Stomach (tissue), 6 donors: ENCODE measurements at regions not wholly inside any gene's neighbourhood (a gene's known extent, or its start where the extent isn't known, plus 50 kb on each side); places are given as distances from the start of the nearest gene placed in this dataset.

Source experiments
- DNase-seq, 2 donors: peaks; one replicate each; pipeline versions ENCODE4 v3.0.0 to v3.0.0-alpha.2; 2013 to 2019
- H3K27ac ChIP-seq, 5 donors: fragments of 200-600 bp in 4 of 5; sonication (generic) in 4 of 5; one replicate each; pipeline ENCODE4 v1.5.1; 2013 to 2019; ENCODE audit warnings: mild to moderate bottlenecking in 1 of 5, moderate library complexity in 1 of 5
- H3K27me3 ChIP-seq, 3 donors: fragments of 200-600 bp; sonication (generic); one replicate each; pipeline ENCODE4 v1.5.1; 2017 to 2019; ENCODE audit warnings: mixed run types in 1 of 3
- H3K36me3 ChIP-seq, 4 donors: fragments of 200-600 bp; sonication (generic); 1 replicate in 3 of 4; 2 replicates in 1 of 4; pipeline ENCODE4 v1.5.1; 2016 to 2019
- H3K4me1 ChIP-seq, 4 donors: fragments of 200-600 bp; sonication (generic); one replicate each; pipeline ENCODE4 v1.5.1; 2016 to 2019
- H3K4me3 ChIP-seq, 4 donors: fragments of 200-600 bp; sonication (generic) in 3 of 4; one replicate each; pipeline ENCODE4 v1.5.1; 2016 to 2019; ENCODE audit warnings: mild to moderate bottlenecking in 1 of 4
- H3K9me3 ChIP-seq, 4 donors: fragments of 200-600 bp; sonication (generic); one replicate each; pipeline ENCODE4 v1.5.1; 2016 to 2019
- EP300 ChIP-seq: sonication (generic); formaldehyde crosslinking; IDR thresholded peaks from one replicate; pipeline ENCODE4 v1.6.1; 2017; ENCODE audit warnings: antibody characterized with exemption
- POLR2A ChIP-seq, 4 donors: fragments of 450-650 bp; IDR thresholded peaks; one replicate each; pipeline ENCODE4 v1.6.1; 2016; ENCODE audit warnings: antibody characterized with exemption in 4 of 4, control low read depth in 2 of 4, mild to moderate bottlenecking in 1 of 4, moderate library complexity in 1 of 4
- POLR2AphosphoS5 ChIP-seq, 3 donors: sonication (generic); formaldehyde crosslinking; IDR thresholded peaks; one replicate each; pipeline ENCODE4 v1.6.1; 2016; ENCODE audit warnings: antibody characterized with exemption in 3 of 3
- intact Hi-C: fragments of 100-400 bp; cut with DNase I; formaldehyde crosslinking; loops from one replicate; pipeline ENCODE4 v1.15.1; 2023; ENCODE audit warnings: low total_unique reads
- TF ChIP-seq, protein P1 (sequence below), 7 experiments: fragments of 450-650 bp in 4 of 7; fragments of 200-600 bp in 3 of 7; sonication (generic) in 3 of 7; IDR thresholded peaks; one replicate each; pipeline ENCODE4 v1.5.1; 2016 to 2019; ENCODE audit warnings: antibody characterized with exemption in 7 of 7, control low read depth in 2 of 7, mild to moderate bottlenecking in 1 of 7
- donor health status: Bipolar disorder and iron deficiency.

DNA sequence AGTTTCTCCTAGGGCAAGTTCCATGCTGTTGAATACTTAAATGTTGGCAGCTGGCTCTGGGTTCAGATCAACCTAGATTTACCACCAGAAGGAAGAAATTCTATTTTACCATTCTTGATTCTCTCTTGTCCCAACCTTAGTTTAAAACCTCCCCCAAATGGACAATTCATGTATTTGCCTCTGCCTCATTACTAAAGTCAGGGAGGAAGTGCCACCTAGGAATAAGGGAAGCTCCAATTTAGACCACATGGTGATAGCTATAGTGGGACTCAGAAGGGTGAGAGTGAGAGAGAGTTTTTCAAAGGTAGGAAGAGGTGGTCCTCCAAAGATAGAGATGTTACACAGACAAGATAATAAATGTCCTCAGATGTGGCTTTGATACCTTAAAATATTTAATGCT, 53.4 kb upstream of the PAM start:
- Histone ChIP-seq H3K27ac (no peak overlapping the region), H3K4me1 (no peaks in the 10 kb centered on the region), H3K4me3 (no peak overlapping the region), H3K36me3 (no peaks in the 10 kb centered on the region), H3K27me3 (no peaks in the 10 kb centered on the region), H3K9me3 (no peaks in the 10 kb centered on the region)
- intact Hi-C loops: no loop called here
- DNase-seq: no peak
- TF ChIP-seq POLR2AphosphoS5 (IDR thresholded peaks at IDR 0.05) (no peak), EP300 (no peak), POLR2A (IDR thresholded peaks at IDR 0.05) (no peak)
- TF ChIP-seq, protein P1, sequence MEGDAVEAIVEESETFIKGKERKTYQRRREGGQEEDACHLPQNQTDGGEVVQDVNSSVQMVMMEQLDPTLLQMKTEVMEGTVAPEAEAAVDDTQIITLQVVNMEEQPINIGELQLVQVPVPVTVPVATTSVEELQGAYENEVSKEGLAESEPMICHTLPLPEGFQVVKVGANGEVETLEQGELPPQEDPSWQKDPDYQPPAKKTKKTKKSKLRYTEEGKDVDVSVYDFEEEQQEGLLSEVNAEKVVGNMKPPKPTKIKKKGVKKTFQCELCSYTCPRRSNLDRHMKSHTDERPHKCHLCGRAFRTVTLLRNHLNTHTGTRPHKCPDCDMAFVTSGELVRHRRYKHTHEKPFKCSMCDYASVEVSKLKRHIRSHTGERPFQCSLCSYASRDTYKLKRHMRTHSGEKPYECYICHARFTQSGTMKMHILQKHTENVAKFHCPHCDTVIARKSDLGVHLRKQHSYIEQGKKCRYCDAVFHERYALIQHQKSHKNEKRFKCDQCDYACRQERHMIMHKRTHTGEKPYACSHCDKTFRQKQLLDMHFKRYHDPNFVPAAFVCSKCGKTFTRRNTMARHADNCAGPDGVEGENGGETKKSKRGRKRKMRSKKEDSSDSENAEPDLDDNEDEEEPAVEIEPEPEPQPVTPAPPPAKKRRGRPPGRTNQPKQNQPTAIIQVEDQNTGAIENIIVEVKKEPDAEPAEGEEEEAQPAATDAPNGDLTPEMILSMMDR (IDR thresholded peaks at IDR 0.05): no peak
